Left lung (tissue), 4 donors: ENCODE measurements at regions not wholly inside any gene's neighbourhood (a gene's known extent, or its start where the extent isn't known, plus 50 kb on each side); places are given as distances from the start of the nearest gene placed in this dataset.
"Not testable (repeated sequence)": the region's sequence is repeated elsewhere in the genome, so short reads cannot be mapped to it uniquely, and the experiment has no call there.

Experiments used
- ATAC-seq: fragments of 200-7000 bp; cut with Tn5 transposase; one replicate; pipeline ENCODE4 v1.9.1; 2020; ENCODE audit warnings: moderate library complexity
- DNase-seq, 4 donors: peaks; one replicate each; pipeline ENCODE4 v3.0.0-alpha.2; 2013 to 2020
- H3K27ac ChIP-seq, 2 donors: fragments of 200-600 bp; sonication (generic) in 1 of 2; one replicate each; pipeline versions ENCODE4 v1.5.0 to v1.8.0; 2020 to 2021
- H3K27me3 ChIP-seq, 2 donors: fragments of 200-600 bp; sonication (generic) in 1 of 2; one replicate each; pipeline versions ENCODE4 v1.5.0 to v1.8.0; 2020 to 2021
- H3K36me3 ChIP-seq, 2 donors: fragments of 200-600 bp; sonication (generic) in 1 of 2; one replicate each; pipeline versions ENCODE4 v1.5.0 to v1.8.0; 2020 to 2021
- H3K4me1 ChIP-seq, 2 donors: fragments of 200-600 bp; one replicate each; pipeline ENCODE4 v1.8.0; 2021
- H3K4me3 ChIP-seq, 2 donors: fragments of 200-600 bp; sonication (generic) in 1 of 2; one replicate each; pipeline versions ENCODE4 v1.5.0 to v1.8.0; 2020 to 2021; ENCODE audit warnings: mild to moderate bottlenecking in 1 of 2
- H3K9me3 ChIP-seq, 2 donors: fragments of 200-600 bp; sonication (generic) in 1 of 2; one replicate each; pipeline versions ENCODE4 v1.5.0 to v1.8.0; 2020 to 2021
- CTCF ChIP-seq, 2 donors: fragments of 200-600 bp; sonication (generic) in 1 of 2; IDR thresholded peaks; one replicate each; pipeline versions ENCODE4 v1.5.0 to v1.8.0; 2021; ENCODE audit warnings: antibody characterized with exemption in 2 of 2
- intact Hi-C, 2 donors: fragments of 100-400 bp; cut with DNase I; formaldehyde crosslinking; loops; one replicate each; pipeline versions ENCODE4 v1.11.2 to v1.14.2; 2022
- donor health status: DM: no; HTN: yes; CAD: no.
- donor health status: DM: no; HTN: no; CAD: no.

DNA sequence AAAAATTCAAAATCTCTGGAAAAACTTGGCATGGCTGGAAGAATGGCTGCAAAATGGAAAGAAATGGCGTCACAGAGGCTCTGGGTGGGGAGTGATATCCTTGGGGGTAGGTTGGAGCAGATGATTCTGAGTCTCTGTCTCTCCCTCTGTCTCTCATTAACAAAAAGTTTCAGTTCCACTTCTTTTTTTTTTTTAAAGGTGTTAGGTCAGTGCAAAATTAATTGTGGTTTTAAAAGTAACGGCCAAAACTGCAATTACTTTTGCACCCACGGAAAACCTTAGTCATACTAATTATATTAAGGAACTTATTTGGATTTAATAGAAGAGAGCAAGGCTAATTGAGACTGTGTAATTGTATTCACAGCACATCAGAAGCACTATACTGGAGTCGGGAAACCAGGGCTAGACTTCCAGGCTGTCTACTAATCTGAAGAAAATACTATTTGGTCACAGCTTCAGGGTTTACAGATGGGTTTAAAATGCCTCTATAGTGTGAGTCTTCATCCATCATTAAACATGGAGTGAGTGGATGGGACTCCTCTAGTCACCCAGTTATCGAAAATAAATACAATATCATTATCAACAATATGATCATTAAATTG, 289.1 kb upstream of the PLD5 start:
- Histone ChIP-seq H3K4me1 (no peaks in the 10 kb centered on the region), H3K36me3 (no peaks in the 10 kb centered on the region), H3K4me3 (no peak overlapping the region), H3K9me3 (no peaks in the 10 kb centered on the region), H3K27ac (no peak overlapping the region), H3K27me3 (no peaks in the 10 kb centered on the region)
- DNase-seq (no peak), ATAC-seq (no peak)
- intact Hi-C loops: no loop called here
- TF ChIP-seq CTCF (IDR thresholded peaks at IDR 0.05): no peak

- ATAC-seq: no peak
- no peak for TF ChIP-seq CTCF (IDR thresholded peaks at IDR 0.05)
- Histone ChIP-seq H3K36me3 (no peaks in the 10 kb centered on the region), H3K4me3 (no peak overlapping the region), H3K27ac (no peak overlapping the region), H3K27me3 (no peaks in the 10 kb centered on the region), H3K9me3 (no peaks in the 10 kb centered on the region), H3K4me1 (no peaks in the 10 kb centered on the region)
- no peak for DNase-seq
- intact Hi-C loops: no loop called here
These were observed 286.8 kb upstream of the PLD5 start for GRCh38 chr1:242811092-242811840.

DNA sequence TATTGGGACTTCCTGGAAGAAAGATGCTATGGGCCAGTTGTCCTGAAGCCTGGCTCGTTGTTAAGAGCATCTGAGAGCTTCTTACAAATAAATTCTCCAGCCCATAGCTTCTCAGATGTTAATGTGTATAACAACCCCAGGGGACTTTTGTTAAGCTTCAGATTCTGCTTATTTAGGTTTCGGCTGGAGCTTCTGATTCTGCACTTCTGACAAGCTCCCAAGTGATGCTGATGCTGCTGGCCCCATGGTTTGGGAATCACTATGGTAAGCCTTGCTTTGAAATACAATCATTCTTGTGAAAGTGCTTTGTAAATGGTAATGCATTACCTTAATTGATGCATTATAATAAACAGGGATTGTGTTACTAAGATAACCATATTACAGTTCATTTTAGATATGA, 281.8 kb upstream of the PLD5 start:
- no peak for TF ChIP-seq CTCF (IDR thresholded peaks at IDR 0.05)
- no peaks in the 10 kb centered on the region for H3K4me1 ChIP-seq
- H3K4me3 ChIP-seq: no peak overlapping the region
- DNase-seq (no peak), ATAC-seq (no peak)
- no peaks in the 10 kb centered on the region for H3K27me3 ChIP-seq
- no peak overlapping the region for H3K27ac ChIP-seq
- no peaks in the 10 kb centered on the region for H3K36me3 ChIP-seq
- H3K9me3 ChIP-seq: no peaks in the 10 kb centered on the region
- intact Hi-C loops: no loop called here

GRCh38 chr1:242805360-242805759, 280.9 kb upstream of the PLD5 start:
- ATAC-seq, H3K9me3 ChIP-seq, H3K36me3 ChIP-seq, H3K4me1 ChIP-seq, DNase-seq, H3K27ac ChIP-seq, H3K27me3 ChIP-seq, intact Hi-C loops, H3K4me3 ChIP-seq: not testable (repeated sequence)

DNA sequence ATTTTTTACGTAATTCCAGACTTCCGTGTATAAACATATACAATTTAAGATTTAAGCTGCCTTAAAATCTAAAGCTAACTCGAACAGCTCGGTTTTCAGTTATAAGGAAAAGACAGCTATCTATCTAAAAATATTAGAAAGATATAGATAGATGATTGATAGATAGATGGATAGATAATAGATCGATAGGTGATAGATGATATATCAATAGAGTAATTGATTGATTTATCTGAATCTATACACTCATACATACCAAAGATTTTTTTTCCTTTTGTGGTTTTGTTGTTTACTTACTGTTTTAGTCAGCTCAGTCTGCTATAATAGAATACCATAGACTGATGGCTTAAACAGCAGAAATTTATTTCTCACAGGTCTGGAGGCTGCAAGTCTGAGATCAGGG, 278.5 kb upstream of the PLD5 start:
- no peaks in the 10 kb centered on the region for H3K4me1 ChIP-seq
- H3K27me3 ChIP-seq: no peaks in the 10 kb centered on the region
- TF ChIP-seq CTCF (IDR thresholded peaks at IDR 0.05): no peak
- no peak for ATAC-seq
- H3K9me3 ChIP-seq: no peaks in the 10 kb centered on the region
- H3K27ac ChIP-seq: no peak overlapping the region
- intact Hi-C loops: no loop called here
- DNase-seq: no peak
- no peaks in the 10 kb centered on the region for H3K36me3 ChIP-seq
- no peak overlapping the region for H3K4me3 ChIP-seq

DNA sequence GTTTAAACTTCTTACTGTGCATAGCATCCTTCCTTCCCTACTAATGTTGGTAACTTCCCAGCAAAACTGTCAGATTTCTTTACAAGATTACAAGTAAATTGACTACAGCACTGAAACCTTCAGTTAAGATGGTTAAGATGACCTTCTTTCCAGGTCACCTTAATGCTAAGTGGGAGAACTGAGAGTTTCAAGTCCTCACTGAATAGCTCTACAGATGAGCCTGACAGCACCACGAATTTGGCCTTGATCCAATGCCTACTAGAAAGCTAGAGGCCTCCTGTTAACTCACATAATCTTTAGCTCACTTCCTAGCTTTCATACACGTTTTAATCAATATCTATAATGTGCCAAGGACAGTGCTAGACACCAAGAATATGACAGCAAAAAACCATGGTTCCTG, 276.0 kb upstream of the PLD5 start:
- no peak for TF ChIP-seq CTCF (IDR thresholded peaks at IDR 0.05)
- DNase-seq (no peak), ATAC-seq (no peak)
- intact Hi-C loops: no loop called here
- H3K27ac ChIP-seq: no peak overlapping the region
- no peaks in the 10 kb centered on the region for H3K4me1 ChIP-seq
- H3K9me3 ChIP-seq: no peaks in the 10 kb centered on the region
- no peaks in the 10 kb centered on the region for H3K27me3 ChIP-seq
- no peak overlapping the region for H3K4me3 ChIP-seq
- H3K36me3 ChIP-seq: no peaks in the 10 kb centered on the region
